HL-60 (cell line): ENCODE measurements at regions not wholly inside any gene's neighbourhood (a gene's known extent, or its start where the extent isn't known, plus 50 kb on each side); places are given as distances from the start of the nearest gene placed in this dataset.

Source experiments
- POLR2AphosphoS5 ChIP-seq: IDR thresholded peaks from 2 replicates; pipeline ENCODE4 v1.6.1; 2012; ENCODE audit warnings: low read depth
- TF ChIP-seq, protein P1 (sequence below): IDR thresholded peaks from one replicate; pipeline ENCODE4 v1.5.1; 2011; ENCODE audit warnings: low read length, control low read depth, inconsistent platforms; ENCODE audit not compliant: insufficient read depth
- TF ChIP-seq, protein P2 (sequence below): IDR thresholded peaks from 2 replicates; pipeline ENCODE4 v1.6.1; 2012; ENCODE audit warnings: low read depth; ENCODE audit not compliant: insufficient replicate concordance

DNA sequence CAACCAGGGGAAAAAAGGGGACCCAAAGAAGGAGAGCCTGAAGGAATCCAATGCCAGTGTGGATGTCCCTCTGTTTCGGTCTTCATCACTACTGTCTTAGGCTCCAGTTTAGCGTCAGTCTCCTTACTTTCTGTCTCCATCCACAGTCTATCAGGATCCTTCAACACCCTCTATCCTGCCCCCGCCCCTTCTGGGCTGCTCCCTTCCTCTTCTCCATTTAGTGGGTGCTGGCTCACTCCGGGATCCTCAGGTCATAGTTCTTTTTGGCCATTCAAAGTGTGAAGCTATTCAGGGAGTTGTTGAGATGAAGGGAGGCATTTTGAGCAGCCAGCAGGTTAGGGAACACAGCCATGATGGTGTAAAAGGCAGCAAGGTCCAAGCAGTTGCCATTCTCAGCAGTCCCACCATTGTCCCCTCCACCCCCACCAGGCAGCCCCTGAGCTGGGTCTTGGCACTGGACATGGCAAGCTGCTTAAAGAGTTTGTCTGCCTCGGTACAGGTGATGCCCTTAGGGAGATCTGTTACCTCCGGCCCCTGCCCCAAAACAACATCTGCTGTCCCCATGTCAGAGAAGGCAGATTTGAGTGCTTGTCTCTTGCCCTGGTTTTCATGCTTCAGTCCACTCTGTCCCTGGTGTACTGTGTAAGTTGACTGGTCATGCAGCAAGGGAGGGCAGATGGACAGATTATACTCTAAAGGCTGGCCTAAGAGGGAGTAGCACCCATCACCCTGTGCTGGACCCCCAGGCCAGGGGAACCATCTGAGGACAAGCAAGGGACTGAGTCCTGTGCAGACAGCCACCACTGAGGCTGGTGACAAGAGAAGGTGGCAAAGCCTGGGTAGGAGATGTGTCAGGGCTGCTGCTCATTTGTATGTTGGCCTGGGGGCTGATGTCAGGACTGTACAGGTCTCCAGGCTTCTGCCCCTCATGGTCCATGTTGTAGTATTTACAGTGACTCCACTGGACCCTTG is 842.0 kb downstream of the HACE1 start:
- TF ChIP-seq, protein P1, sequence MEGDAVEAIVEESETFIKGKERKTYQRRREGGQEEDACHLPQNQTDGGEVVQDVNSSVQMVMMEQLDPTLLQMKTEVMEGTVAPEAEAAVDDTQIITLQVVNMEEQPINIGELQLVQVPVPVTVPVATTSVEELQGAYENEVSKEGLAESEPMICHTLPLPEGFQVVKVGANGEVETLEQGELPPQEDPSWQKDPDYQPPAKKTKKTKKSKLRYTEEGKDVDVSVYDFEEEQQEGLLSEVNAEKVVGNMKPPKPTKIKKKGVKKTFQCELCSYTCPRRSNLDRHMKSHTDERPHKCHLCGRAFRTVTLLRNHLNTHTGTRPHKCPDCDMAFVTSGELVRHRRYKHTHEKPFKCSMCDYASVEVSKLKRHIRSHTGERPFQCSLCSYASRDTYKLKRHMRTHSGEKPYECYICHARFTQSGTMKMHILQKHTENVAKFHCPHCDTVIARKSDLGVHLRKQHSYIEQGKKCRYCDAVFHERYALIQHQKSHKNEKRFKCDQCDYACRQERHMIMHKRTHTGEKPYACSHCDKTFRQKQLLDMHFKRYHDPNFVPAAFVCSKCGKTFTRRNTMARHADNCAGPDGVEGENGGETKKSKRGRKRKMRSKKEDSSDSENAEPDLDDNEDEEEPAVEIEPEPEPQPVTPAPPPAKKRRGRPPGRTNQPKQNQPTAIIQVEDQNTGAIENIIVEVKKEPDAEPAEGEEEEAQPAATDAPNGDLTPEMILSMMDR: no peak
- no peak for TF ChIP-seq POLR2AphosphoS5
- TF ChIP-seq, protein P2, sequence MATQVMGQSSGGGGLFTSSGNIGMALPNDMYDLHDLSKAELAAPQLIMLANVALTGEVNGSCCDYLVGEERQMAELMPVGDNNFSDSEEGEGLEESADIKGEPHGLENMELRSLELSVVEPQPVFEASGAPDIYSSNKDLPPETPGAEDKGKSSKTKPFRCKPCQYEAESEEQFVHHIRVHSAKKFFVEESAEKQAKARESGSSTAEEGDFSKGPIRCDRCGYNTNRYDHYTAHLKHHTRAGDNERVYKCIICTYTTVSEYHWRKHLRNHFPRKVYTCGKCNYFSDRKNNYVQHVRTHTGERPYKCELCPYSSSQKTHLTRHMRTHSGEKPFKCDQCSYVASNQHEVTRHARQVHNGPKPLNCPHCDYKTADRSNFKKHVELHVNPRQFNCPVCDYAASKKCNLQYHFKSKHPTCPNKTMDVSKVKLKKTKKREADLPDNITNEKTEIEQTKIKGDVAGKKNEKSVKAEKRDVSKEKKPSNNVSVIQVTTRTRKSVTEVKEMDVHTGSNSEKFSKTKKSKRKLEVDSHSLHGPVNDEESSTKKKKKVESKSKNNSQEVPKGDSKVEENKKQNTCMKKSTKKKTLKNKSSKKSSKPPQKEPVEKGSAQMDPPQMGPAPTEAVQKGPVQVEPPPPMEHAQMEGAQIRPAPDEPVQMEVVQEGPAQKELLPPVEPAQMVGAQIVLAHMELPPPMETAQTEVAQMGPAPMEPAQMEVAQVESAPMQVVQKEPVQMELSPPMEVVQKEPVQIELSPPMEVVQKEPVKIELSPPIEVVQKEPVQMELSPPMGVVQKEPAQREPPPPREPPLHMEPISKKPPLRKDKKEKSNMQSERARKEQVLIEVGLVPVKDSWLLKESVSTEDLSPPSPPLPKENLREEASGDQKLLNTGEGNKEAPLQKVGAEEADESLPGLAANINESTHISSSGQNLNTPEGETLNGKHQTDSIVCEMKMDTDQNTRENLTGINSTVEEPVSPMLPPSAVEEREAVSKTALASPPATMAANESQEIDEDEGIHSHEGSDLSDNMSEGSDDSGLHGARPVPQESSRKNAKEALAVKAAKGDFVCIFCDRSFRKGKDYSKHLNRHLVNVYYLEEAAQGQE: no peak
